ENCODE measurements at regions not wholly inside any gene's neighbourhood (a gene's known extent, or its start where the extent isn't known, plus 50 kb on each side); places are given as distances from the start of the nearest gene placed in this dataset.
A peak's percentile ranks its signal among the peaks of the same experiment; 100 is the strongest.

- H2AFZ ChIP-seq (replicated peaks; ENCODE audit: low read length, poor library complexity), result no peak overlapping the region
- CTCF ChIA-PET, result interaction anchor here (0.6 to 1.5 kb wide), 3 partner anchors 66 to 560 kb away, joined by 3 read pairs; no protein-coding TSS in a partner anchor
Measured at GRCh38 chr9:86549401-86549811, 195.2 kb upstream of the TUT7 start.

More at GRCh38 chr9:86549401-86549811, 195.2 kb upstream of the TUT7 start:
- no peaks in the 10 kb centered on the region for H4K20me1 ChIP-seq (ENCODE audit: insufficient read depth, low read length)
- H3K4ac ChIP-seq (ENCODE audit: low read depth, low read length), result peak overlapping the region; percentile 46; the same call in 1 of the 2 replicates
- no peak overlapping the region for H3K56ac ChIP-seq (ENCODE audit: extremely low read depth, insufficient read depth, low read length)
- no peak overlapping the region for H2AK9ac ChIP-seq (replicated peaks; ENCODE audit: low read depth, low read length, poor library complexity)
- no peaks in the 10 kb centered on the region for H3K27me3 ChIP-seq (ENCODE audit: control insufficient read depth, insufficient read depth, low read length)
- H3K9me3 ChIP-seq (ENCODE audit: control insufficient read depth, insufficient read depth, low read length), result no peaks in the 10 kb centered on the region
- peak overlapping the region; percentile 8; the same call in 1 of the 2 replicates for H3K23ac ChIP-seq (ENCODE audit: low read depth, low read length)
- peak overlapping the region; percentile 62; the same call in 1 of the 2 replicates for H3K14ac ChIP-seq (replicated peaks; ENCODE audit: low read depth, low read length)
- no peaks in the 10 kb centered on the region for H3K36me3 ChIP-seq (ENCODE audit: control insufficient read depth, insufficient read depth, low read length)
- ATAC-seq (ENCODE audit: low read depth), result peak; percentile 92
- peaks cover 14% of the 10 kb centered on the region for H3K4me1 ChIP-seq (ENCODE audit: control insufficient read depth, insufficient read depth, low read length)
- no peak overlapping the region for H2AK5ac ChIP-seq (ENCODE audit: low read depth, low read length)
- H2BK5ac ChIP-seq (ENCODE audit: low read depth, low read length, poor library complexity, severe bottlenecking), result peak overlapping the region; percentile 77
- peak overlapping the region; percentile 42; the same call in 1 of the 2 replicates for H4K5ac ChIP-seq (ENCODE audit: low read depth, low read length)
- intact Hi-C loops (cut with micrococcal nuclease) (no loop called here), dilution Hi-C loops (cut with HindIII; ENCODE audit: low sequenced_read_pairs, unreplicated experiment) (no loop called here), in situ Hi-C loops (cut with MboI; ENCODE audit: low sequenced_read_pairs) (no loop called here)
- H3K4me3 ChIP-seq (ENCODE audit: insufficient read depth, low read depth, low read length), result no peak overlapping the region
- peak overlapping the region; percentile 26; the same call in 1 of the 3 replicates for H2BK15ac ChIP-seq (ENCODE audit: low read depth, low read length)
- no peaks in the 10 kb centered on the region for H3K79me1 ChIP-seq (ENCODE audit: low read depth in 1 of 2, low read length in 2 of 2)
- WGBS, 2 experiments (ENCODE audit: extremely low coverage in 2 of 2, insufficient read length in 1 of 2), result no CpG with 5 or more reads among the region's 2 CpGs
- H4K91ac ChIP-seq (ENCODE audit: insufficient read depth, low read depth, low read length), result 0 out of 2 replicates have a peak overlapping the region, but pooled peaks have one; percentile 5
- H2BK20ac ChIP-seq (ENCODE audit: low read depth, low read length), result peak overlapping the region; percentile 65; the same call in 1 of the 2 replicates
- no peak overlapping the region; the same call in 1 of the 2 replicates for H3K4me2 ChIP-seq (ENCODE audit: low read depth, low read length)
- POLR2A ChIA-PET (ENCODE audit: unreplicated experiment), result no interaction called here
- H2BK120ac ChIP-seq (ENCODE audit: low read depth, low read length), result peak overlapping the region; percentile 63
- peak; percentile 99 for DNase-seq
- BruUV-seq (replicated peaks), result no TSS peak
- no peak overlapping the region for H3K9ac ChIP-seq (ENCODE audit: low read depth, low read length)
- peak overlapping the region in 1 of 2 experiments; percentile 43; a peak in 3 of 4 replicates for H4K8ac ChIP-seq (ENCODE audit: low read depth in 2 of 2, low read length in 2 of 2)
- peak overlapping the region; percentile 62 for H3K18ac ChIP-seq (ENCODE audit: low read depth, low read length)
- H3K27ac ChIP-seq (ENCODE audit: insufficient read depth, low read length), result peak overlapping the region; percentile 61; the same call in 1 of the 2 replicates
- H3K9me1 ChIP-seq (ENCODE audit: insufficient read depth, low read length), result peaks cover 5% of the 10 kb centered on the region; the same call in 1 of the 2 replicates
- TF ChIP-seq RAD21 (IDR thresholded peaks at IDR 0.05; ENCODE audit: low read length) (peak; percentile 1; the same call in 1 of the 2 replicates), ELK1 (IDR thresholded peaks at IDR 0.05; ENCODE audit: borderline replicate concordance, low read depth, low read length) (no peak), FOS (IDR thresholded peaks at IDR 0.05; ENCODE audit: low read depth, low read length) (peak; percentile 75), BHLHE40 (IDR thresholded peaks at IDR 0.05; ENCODE audit: low read depth, low read length) (no peak), NFE2L2 (IDR thresholded peaks at IDR 0.05; ENCODE audit: low read depth, low read length) (no peak), RCOR1 (IDR thresholded peaks at IDR 0.05; ENCODE audit: insufficient replicate concordance, low read length) (no peak), POLR2A (IDR thresholded peaks at IDR 0.05; ENCODE audit: low read depth, low read length) (no peak), USF2 (IDR thresholded peaks at IDR 0.05; ENCODE audit: low read depth, low read length) (no peak), MAZ (IDR thresholded peaks at IDR 0.05; ENCODE audit: borderline replicate concordance, low read depth, low read length) (no peak), CEBPB (IDR thresholded peaks at IDR 0.05; ENCODE audit: low read depth, low read length) (0 out of 2 replicates have a peak, but pooled peaks have one; percentile 48), RFX5 (IDR thresholded peaks at IDR 0.05; ENCODE audit: low read depth, low read length) (no peak), MAFK (IDR thresholded peaks at IDR 0.05; ENCODE audit: low read depth, low read length) (peak; percentile 53)
